SK-N-DZ (cell line): ENCODE measurements at regions not wholly inside any gene's neighbourhood (a gene's known extent, or its start where the extent isn't known, plus 50 kb on each side); places are given as distances from the start of the nearest gene placed in this dataset.

Source experiments
- DNase-seq: peaks from one replicate; pipeline ENCODE4 v3.0.0-alpha.2; 2015; ENCODE audit warnings: low spot score

DNA sequence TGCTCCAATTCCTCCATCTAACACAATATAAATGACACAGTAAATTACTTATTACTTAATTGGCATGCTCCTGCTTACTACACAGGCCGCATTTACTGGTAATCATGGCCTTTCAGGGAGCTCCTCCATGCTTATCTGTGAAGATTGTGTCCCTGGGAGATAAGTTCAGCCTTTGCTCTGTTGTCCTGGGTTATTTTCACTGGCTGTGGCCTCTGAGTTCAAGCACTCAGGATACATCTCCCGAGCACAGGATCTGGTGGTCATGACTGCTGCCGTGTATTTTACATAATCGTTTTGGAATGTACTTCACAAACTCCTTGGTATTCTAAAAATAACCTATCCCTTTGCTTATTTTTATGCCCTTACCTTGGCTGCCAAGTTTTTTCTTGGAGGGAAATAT is 215.7 kb downstream of the ICE1 start:
- peak; percentile 29 for DNase-seq

DNA sequence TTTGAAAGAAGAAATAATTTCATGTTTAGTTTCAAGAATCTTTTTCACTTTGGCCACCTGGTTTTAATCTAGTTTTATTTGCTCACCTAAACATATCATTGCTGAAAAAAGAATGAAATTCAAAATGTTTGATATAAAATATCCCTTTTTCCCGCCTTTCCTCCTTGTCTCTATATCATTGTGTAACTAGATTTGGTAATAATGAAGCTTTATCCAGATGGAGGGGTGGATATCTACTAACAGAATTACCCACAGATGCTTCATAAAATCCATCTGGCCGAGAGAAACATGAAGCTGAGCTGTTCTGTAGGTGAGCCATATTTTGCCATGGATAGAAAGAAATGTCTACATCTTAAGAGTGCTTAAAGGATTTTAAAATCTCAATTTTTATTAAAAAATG is 214.7 kb downstream of the ICE1 start:
- DNase-seq = peak; percentile 32

DNA sequence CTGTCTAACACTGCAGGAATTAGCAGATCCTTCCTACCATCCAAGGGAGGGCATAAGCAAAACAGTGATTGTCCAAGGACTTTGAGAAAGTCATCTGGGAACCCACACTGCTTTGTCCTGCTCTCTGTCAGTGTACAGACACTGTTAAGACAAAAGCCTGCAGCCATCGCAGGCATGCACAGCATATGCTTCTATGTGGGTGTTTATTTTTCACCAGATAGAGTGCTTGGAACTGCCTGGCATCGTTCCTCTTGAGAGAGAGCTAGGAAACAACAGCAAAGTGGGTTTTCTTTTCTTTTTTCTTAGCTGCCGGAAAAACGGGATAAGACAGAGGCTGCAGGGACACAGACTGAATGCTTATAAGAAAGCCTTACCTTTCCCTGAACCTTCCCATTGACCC is 212.3 kb downstream of the ICE1 start:
- DNase-seq = no peak

DNA sequence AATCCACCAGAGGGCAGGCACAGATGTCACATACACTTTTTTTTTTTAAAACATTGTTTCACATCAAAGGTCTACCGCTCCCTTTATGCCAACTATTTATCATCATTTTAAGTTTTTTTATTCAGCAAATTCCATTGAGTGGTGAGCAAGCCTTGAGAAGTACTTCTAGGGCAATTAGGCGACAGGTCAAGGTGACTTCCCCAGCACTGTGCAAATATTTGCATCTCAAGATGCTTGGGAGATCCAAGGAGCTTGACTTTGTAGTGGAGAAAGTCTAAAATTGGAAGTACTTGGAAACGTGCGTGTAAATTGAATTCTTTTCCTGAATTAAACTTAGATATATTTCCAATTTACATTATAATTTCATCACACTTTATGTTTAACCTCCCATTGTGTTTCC is 211.1 kb downstream of the ICE1 start:
- DNase-seq = no peak

DNA sequence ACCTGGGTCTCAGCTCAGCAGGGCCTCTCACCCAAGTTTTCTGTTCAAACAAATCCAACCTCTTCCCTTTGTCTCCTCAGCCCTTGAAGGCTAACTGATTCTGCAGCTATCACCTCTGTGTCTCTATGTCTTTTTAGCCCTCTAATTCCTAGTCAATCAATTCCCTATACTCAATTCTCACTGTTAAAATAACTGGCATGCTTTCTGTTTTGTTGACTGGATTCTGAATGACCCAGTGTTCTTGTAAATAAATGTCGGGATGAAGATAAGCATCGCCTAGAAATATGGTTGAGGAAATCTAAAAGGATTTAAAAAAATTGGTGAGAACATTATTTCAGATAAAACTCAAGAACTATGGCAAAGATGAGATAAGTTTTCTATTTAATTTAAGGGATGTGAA is 210.2 kb downstream of the ICE1 start:
- DNase-seq = no peak

DNA sequence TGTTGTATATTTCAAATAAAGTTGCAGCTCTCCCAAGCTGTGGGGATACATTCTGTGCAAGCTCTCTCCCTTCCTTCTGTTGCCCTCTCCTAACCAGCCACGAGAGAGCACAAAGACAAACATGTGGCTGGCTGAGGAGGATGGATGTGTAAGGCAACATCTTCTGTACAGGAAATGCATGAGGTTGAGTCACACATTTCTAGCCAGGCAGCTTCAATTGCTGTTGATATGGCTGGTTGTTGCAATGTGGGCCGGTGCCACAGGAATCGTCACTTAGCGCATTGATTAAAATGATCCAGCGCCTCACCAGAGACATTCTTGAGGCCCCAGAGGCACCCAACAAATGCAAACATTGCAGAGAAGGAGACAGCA is 207.1 kb downstream of the ICE1 start:
- DNase-seq = no peak

DNA sequence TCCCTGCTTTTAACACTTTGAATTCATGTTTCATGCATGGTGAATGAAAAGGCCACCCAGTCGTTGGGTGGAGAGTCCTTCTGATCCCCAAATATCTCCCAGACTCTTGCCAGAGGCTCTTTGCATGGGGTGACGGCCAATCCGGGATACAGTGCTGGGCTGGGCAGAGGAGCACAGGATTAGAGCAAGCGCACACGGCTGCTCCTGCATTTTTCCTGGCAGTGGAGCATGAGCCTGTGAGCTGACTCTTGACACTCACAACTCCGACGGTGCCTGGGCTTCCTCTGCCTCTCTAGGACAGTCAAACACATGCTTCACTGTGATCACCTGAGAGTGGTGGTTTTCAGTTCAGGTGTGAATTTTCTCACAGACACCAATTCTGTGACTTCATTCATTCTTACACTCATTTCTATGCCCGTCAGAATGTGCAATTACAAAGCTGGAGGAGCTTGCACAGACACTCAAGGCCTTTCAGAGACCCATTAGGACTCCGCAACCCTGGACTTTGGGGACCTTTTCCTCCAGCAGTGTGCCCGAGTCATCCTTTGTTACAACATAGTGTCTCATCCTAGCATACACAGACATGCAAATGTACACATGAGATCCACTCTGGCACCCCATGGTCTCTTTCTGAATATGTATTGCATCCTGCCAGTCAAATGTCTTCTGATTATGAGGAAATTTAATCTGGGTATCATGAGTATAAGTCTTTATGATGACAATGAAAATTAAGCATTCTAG is 206.6 kb downstream of the ICE1 start:
- no peak for DNase-seq

DNA sequence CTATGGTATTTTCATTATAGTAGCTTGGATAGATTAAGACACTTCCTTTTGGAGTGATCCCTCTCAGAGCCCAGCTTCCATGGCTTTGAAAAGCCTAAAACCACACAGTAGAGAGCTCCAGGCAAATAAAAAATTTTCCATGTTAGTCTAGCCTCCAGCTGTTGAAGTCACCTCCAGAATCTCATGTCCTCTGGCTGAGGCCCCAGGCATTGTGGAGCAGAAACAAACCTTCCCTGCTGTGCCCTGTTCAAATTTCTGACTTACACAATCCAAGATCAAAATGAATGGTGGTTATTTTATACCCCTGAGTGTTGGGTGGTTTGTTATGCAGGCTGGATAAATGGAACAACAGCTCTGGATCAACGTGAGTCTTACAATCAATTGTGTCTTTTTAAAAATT is 203.9 kb downstream of the ICE1 start:
- no peak for DNase-seq

DNA sequence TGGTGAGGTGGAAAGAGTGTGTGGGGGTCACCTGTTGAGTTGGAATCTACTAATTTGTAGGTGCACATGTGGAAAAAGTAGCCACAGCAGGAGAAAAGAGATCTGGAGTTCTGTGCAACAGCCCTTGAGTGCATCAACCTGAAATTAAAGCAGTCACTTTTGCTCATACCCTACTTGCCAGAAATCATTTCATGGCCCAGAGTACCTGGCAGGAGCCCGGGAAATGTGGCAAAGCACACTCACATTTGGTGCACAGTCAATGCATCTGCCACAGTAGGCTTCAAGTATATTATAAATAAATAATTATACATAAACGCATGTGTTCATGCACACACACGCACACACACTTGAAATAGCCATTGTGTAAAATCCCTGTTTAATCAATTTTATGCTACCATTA is 203.0 kb downstream of the ICE1 start:
- DNase-seq = no peak

DNA sequence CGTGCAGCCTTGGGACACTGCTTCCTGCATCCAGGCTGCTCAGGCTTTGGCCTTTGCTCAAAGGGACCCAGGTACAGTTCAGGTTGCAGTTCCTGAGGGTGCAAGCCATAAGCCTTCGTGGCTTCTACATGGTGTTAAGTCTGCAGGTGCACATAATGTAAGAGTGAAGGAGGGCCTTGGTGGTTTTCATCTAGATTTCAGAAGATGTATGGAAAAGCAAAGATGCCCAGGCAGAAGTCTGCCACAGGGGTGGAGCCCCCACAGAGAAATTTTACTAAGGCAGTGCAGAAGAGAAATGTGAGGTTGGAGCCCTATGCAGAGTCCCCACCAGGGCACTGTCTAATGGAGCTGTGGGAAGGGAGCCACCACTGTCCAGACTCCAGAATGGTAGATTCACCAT is 200.9 kb downstream of the ICE1 start:
- DNase-seq = no peak

DNA sequence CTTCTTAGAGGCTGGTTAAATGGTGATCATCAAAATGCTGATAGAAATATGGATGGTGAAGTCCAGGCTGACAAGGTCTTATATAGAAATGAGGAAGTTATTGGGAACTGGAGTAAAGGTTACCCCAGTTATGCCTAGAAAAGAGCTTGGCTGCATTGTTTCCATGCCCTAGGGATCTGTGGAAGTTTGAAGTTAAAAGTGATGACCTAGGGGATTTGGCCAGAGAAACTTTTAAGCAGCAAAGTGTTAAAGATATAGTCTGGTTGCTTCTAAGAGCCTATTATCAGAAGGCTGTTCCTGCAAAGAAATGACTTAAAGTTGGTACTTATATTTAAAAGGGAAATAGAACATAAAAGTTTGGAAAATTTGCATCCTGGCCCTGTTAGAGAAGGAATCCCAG is 200.3 kb downstream of the ICE1 start:
- no peak for DNase-seq

DNA sequence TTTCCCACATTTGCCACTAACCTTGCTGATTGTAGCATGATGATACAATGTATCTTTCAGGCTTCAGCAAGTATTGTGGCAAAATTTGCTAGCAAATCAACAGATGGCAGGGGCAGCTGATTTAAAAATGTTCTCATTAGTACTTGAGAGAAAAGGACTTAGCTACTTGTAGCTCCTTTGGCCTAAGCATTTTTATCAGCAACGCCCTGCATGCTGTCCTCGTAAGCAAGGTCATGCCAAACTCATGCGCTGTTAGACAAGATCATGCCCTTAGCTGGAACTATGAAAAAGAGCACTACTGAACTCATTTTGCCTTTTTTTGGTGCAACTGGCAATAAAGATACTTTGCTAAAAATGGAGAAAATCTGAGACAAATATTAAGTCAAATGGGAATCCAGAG is 197.1 kb downstream of the ICE1 start:
- DNase-seq = no peak

DNA sequence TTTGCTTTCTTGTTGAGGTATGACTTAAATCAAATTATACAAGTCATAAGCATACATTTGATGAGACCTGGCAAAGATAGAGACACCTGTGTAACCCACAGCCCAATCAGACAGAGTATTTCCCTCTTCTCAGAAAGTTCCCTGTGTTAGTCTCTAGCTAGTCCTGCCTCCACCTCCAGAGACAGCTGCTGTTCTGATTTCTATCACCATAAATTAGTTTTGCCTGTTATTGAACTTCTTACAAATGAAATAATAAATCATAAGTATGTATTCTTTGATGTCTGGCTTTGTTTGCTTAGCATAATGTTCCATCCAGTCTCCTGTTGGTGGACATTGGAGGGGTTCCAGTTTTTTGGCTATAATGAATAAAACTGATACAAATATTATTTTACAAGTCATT is 194.5 kb downstream of the ICE1 start:
- DNase-seq = peak; percentile 60

DNA sequence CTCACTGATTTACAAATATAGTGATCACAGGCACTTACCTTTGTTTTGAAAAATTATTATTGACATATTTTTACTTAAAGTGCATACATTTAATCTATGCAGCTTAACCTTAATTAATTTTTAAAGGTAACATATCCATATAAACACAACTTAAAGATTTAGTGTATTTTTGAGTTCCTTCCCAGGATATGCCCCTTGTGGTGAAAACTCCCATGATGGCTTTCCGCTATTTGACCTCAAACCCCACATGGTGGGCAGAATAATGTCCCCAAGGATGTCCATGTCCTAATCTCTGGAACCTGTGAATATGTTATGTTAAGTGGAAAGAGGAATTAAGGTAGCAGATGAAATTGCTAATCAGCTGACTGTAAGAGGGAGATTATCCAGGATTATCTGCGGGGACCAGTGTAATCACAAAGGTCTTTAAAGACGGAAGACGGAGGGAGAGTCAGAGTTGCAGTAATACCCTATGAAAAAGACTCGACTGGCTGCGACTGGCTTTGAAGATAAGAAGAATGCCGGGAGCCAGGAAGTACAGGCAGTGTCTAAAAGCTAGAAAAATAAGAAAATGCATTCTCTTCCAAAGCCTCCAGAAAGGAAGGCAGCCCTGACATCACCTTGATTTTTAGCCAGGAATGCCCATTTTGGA is 193.9 kb downstream of the ICE1 start:
- peak; percentile 56 for DNase-seq

DNA sequence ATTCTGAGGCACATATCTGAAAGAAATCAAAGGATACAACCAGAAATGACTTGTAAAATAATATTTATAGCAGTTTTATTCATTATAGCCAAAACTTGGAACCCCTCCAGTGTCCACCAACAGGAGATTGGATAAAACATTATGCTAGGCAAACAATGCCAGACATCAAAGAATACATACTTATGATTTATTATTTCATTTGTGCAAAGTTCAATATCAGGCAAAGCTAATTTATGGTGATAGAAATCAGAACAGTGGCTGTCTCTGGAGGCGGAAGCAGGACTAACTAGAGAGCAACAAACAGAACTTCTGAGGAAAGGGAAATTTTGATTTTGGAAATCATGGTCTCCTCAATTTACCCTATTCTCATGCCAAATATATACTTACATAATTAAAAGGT is 193.1 kb downstream of the ICE1 start:
- peak; percentile 69 for DNase-seq

DNA sequence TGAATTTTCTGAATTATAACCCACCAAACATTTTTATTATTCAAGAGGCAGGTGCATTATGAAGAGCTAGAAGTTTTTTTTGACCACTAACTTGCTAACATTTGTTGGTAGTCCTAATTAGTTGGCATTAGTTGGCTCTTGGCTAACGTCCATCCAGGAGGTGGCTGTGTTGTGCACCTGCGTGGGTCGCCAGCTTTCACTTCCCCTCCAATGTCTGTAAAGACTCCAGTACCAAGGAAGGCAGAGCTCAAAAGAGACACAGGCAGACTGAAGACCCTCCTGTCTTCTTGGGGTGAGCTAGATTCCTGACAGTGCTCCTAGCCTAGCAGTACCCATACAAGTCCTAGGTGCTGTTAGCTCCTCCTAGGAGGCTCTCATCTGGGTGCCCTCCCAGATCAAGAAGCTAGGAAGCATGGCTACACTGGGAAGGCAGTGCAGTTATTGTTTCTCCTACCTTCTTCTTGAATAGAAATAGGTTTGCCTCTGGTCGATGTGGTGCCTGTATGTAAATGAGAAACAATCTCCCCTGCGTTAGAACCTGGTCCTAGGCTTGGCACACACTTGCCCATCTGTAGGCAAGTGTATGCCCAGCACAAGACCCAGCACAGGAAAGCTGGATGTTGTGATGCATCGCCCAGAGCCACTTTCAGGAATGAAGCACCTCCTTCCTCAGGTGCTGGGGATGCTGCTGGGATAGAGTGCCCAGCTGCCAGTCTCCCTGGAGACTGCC is 190.9 kb downstream of the ICE1 start:
- DNase-seq = no peak

DNA sequence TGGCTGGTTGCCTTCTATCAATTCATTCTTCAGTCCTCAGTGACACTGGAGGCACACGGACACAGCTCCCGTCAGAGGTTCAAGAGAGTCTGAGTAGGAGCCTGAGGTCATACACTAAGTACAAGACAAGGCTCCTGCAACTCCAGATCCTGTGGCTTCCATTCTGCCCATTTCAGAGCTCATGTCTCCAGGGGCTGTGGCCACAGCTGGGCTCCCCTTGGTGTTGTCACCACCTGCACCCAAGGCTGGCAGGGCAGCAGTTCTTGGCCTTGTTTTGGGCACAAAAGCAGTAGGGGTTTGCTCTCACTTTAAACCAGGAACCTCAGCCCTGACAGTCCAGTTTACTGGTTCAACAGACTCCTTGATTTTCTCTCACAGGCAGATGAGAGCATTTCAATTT is 189.6 kb downstream of the ICE1 start:
- DNase-seq = no peak

DNA sequence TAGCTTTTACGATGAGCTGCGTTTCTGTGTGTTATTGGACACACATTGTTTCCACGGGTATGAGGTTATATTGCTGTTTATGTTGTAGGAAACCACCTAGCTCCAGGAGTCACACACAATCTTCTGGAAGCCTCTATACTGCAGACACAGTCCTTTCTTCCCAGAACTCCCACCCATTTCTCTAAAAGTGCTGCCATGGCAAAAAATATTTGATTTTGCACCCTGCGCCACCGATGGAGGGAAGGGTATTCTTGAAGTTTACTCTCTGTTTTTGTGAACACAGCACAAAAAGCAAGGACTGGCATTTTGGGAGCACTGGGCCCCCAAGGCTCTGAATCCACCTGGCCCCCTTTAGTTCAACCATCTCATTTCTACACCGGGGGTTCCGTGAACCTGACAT is 187.5 kb downstream of the ICE1 start:
- DNase-seq = no peak

DNA sequence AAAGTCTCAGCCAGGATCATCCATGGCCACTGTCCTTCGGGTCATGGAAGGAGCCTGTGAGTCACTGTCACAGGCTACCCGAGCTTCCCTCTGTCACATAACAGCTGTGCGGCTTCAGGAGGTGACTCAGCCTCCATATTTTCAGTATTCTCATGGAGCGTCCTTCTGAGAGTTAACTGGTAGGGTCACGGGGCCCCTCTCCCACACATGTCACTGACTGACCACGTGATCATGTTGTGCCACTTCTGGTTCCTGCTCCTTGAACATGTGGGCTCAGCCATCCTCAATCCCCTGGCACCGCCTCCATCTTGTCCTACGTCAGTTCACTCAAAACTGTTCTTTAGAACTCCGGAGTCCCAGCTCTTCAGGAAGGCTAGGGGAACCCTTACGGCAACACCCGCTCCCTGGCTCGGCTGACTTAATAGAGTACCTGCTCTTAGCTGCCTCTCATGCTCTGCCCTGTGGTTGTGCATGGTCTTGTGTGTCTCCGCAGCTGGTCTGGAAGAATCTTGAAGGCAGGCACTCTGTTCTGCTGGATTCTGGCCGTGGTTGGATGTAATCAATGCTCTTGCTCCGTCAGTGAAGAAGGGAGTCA is 182.8 kb downstream of the ICE1 start:
- no peak for DNase-seq

DNA sequence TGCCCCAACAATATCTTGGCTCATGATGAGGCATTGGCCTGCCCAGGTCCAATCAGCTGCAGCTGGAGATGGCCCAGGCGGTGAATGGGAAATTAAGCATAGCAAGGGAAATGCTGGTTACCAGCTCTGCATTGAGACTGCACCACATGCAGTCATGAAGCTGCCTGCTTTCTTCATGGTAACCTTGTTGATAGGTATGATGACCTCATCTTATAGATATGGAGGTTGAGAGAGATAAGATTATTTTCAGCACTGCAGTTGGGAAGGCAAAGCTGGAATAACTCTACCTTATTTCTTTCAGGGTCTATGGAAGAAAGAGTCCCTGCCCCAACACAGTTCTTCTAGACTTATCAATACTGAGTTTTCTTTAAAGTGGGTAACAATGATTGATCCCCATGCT is 180.1 kb downstream of the ICE1 start:
- no peak for DNase-seq

DNA sequence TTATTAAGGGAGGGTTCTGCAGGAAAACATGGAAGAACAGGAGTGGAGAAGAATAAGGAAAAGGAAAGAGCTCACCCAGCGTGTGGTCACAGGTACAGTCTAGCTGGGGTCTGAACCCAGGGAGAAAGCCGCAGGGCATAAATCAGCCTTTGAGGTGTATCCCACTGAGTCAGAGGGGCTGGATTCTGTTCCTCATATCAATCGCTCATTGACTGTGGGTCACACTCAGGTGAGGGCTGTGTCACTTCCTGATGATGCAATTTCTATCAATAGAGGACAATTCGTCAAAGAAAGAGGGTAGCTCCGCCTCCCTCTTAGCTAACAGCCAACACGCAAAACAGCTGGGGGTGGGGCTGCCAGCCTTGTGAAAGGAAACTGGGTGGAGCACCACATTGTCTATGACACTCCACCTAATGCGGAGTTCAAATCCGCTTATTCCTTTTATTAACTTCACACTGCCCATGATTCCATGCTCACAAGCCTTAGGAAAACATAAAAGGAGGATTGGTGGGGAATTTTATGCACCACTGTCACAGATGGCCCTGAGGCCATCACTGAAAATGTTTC is 176.2 kb downstream of the ICE1 start:
- no peak for DNase-seq

DNA sequence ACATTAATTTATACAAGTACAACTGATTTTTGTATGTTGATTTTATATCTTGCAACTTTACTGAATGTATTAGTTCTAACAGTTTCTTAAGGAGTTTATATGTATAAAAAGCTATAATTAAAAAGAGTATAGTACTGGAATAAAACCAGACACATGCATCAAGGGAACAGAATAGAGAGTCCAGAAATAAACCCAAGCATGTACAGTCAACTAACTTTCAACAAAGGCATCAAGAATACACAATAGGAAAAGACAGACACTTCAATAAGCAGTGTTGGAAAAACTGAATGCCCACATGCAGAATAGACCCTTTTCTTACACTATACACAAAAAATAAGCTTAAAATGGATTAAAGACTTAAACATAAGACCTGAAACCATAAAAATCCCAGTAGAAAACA is 170.9 kb downstream of the ICE1 start:
- DNase-seq = no peak
